PC-3 (cell line): ENCODE measurements at regions not wholly inside any gene's neighbourhood (a gene's known extent, or its start where the extent isn't known, plus 50 kb on each side); places are given as distances from the start of the nearest gene placed in this dataset.
"Not testable (repeated sequence)": the region's sequence is repeated elsewhere in the genome, so short reads cannot be mapped to it uniquely, and the experiment has no call there.

Experiments used
- ATAC-seq: fragments of 200-7000 bp; cut with Tn5 transposase; 2 replicates; pipeline ENCODE4 v1.9.1; 2020; ENCODE audit warnings: mild to moderate bottlenecking, moderate library complexity
- BruUV-seq: library from RNA; stranded (reverse); fragments of 400-500 nt; replicated peaks from 2 replicates; lab custom pipeline; 2021; lab: Mats Ljungman, UMichigan
- CTCF ChIA-PET: fragments of 300-600 bp; sonication (Branson Sonifier 250); formaldehyde crosslinking; loops from one replicate; lab custom pipeline; 2022; ENCODE audit warnings: antibody characterized with exemption; lab: Charles Lee
- POLR2A ChIA-PET: fragments of 300-600 bp; sonication (Branson Sonifier 250); formaldehyde crosslinking; loops from one replicate; lab custom pipeline; 2022; ENCODE audit warnings: antibody characterized with exemption; ENCODE audit not compliant: unreplicated experiment; lab: Charles Lee
- DNase-seq: peaks from one replicate; pipeline ENCODE4 v3.0.0-alpha.2; 2015
- H2AFZ ChIP-seq: fragments of 300-600 bp; sonication (generic); 2 replicates; pipeline ENCODE4 v1.6.0; 2016; ENCODE audit warnings: antibody characterized with exemption, low read length
- H3F3A ChIP-seq: fragments of 300-600 bp; sonication (generic); one replicate; pipeline ENCODE4 v1.6.0; 2017; ENCODE audit warnings: antibody characterized with exemption, low read length, control low read depth, mild to moderate bottlenecking; ENCODE audit not compliant: unreplicated experiment
- H3K27ac ChIP-seq: fragments of 300-600 bp; sonication (generic); 2 replicates; pipeline ENCODE4 v1.5.1; 2016; ENCODE audit warnings: mild to moderate bottlenecking, low read length
- H3K27me3 ChIP-seq: fragments of 300-600 bp; sonication (generic); 2 replicates; pipeline ENCODE4 v1.6.1; 2016; ENCODE audit warnings: low read length, mixed read lengths
- H3K36me3 ChIP-seq: fragments of 300-600 bp; sonication (generic); 2 replicates; pipeline ENCODE4 v1.6.1; 2016; ENCODE audit warnings: low read depth, mixed run types, low read length, mixed read lengths
- H3K4me1 ChIP-seq: fragments of 300-600 bp; sonication (generic); 2 replicates; pipeline ENCODE4 v1.5.1; 2016; ENCODE audit warnings: low read length; ENCODE audit not compliant: insufficient read depth
- H3K4me2 ChIP-seq: fragments of 300-600 bp; sonication (generic); 2 replicates; pipeline ENCODE4 v1.6.0; 2016; ENCODE audit warnings: low read length
- H3K4me3 ChIP-seq: fragments of 300-600 bp; sonication (generic); 2 replicates; pipeline ENCODE4 v1.5.1; 2016; ENCODE audit warnings: mild to moderate bottlenecking, low read length, mixed read lengths
- H3K79me2 ChIP-seq: fragments of 300-600 bp; sonication (generic); 2 replicates; pipeline ENCODE4 v1.6.1; 2017; ENCODE audit warnings: low read length, mixed read lengths
- H3K9ac ChIP-seq: fragments of 300-600 bp; sonication (generic); 2 replicates; pipeline ENCODE4 v1.6.0; 2016; ENCODE audit warnings: mild to moderate bottlenecking, low read length
- H3K9me2 ChIP-seq: fragments of 300-600 bp; sonication (generic); replicated peaks from 2 replicates; pipeline ENCODE4 v1.6.1; 2016; ENCODE audit warnings: mixed run types, low read length, mixed read lengths
- H3K9me3 ChIP-seq: fragments of 300-600 bp; sonication (generic); 2 replicates; pipeline ENCODE4 v1.6.1; 2016; ENCODE audit warnings: low read length, mixed read lengths
- H4K20me1 ChIP-seq: fragments of 300-600 bp; sonication (generic); 2 replicates; pipeline ENCODE4 v1.6.1; 2016; ENCODE audit warnings: low read length, mixed read lengths
- intact Hi-C: fragments of 100-400 bp; cut with micrococcal nuclease; formaldehyde crosslinking; loops from 2 replicates; pipeline ENCODE4 v1.9.0; 2023

DNA sequence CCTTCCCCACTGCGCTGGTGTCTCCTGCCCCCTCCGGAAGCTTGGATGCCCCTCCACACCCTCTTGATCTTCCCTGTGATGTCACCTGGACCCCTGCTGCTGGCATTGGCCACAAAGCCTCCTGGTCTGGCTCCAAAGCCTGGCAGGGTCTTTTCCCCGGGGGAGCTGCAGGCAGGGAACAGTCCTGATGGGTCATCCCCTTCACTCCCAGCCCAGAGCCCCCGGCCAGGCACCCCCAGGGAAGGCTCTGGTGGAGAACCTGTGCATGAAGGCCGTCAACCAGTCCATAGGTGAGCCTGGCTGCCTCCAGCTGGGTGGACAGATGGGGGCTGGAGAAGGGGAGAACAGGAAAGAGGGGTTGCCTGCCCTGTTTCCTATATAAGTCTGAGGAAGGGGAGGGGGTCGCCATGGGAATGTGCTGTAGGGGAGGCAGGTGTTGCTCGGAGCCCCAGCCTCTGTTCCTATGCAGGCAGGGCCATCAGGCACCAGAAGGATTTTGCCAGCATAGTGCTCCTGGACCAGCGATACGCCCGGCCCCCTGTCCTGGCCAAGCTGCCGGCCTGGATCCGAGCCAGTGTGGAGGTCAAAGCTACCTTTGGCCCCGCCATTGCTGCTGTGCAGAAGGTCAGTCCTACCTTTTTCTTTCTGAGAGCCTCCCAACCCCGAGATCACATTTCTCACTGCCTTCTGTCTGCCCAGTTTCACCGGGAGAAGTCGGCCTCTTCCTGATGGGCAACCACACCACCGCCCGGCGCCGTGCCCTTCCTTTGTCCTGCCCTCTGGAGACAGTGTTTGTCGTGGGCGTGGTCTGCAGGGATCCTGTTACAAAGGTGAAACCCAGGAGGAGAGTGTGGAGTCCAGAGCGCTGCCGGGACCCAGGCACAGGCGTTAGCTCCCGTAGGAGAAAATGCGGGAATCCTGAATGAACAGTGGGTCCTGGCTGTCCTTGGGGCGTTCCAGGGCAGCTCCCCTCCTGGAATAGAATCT, 104.5 kb upstream of the PZP start:
- H3K9me3 ChIP-seq, DNase-seq, H3K36me3 ChIP-seq, H3K4me3 ChIP-seq, H3F3A ChIP-seq, POLR2A ChIA-PET, H3K4me1 ChIP-seq, intact Hi-C loops, H3K9me2 ChIP-seq, H3K27me3 ChIP-seq, H3K4me2 ChIP-seq, CTCF ChIA-PET, H3K9ac ChIP-seq, BruUV-seq, H3K79me2 ChIP-seq, H2AFZ ChIP-seq, H3K27ac ChIP-seq, H4K20me1 ChIP-seq, ATAC-seq: not testable (repeated sequence)

DNA sequence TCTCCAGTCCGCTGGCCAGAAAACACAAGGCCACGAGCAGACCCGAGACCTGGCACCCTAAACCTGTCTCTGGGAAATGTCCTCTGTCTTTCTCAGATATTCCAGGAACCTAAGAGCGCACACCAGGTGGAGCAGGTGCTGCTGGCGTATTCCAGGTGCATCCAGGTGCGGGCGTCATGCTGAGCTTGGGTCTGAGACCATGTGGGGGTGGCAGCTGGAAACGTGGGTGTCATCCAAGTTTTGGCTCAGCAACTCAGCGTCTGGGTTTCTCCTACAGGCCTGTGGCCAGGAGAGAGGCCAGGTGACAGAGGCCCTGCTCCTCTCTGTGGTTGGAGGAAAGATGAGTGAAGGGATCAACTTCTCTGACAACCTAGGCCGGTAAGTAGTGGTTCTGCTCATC, 103.3 kb upstream of the PZP start:
- H3K9me3 ChIP-seq, H3K79me2 ChIP-seq, intact Hi-C loops, BruUV-seq, CTCF ChIA-PET, H3K27ac ChIP-seq, H3K4me3 ChIP-seq, H2AFZ ChIP-seq, H3F3A ChIP-seq, DNase-seq, H3K4me2 ChIP-seq, ATAC-seq, H3K36me3 ChIP-seq, H3K27me3 ChIP-seq, H3K9me2 ChIP-seq, H3K4me1 ChIP-seq, POLR2A ChIA-PET, H3K9ac ChIP-seq, H4K20me1 ChIP-seq: not testable (repeated sequence)

DNA sequence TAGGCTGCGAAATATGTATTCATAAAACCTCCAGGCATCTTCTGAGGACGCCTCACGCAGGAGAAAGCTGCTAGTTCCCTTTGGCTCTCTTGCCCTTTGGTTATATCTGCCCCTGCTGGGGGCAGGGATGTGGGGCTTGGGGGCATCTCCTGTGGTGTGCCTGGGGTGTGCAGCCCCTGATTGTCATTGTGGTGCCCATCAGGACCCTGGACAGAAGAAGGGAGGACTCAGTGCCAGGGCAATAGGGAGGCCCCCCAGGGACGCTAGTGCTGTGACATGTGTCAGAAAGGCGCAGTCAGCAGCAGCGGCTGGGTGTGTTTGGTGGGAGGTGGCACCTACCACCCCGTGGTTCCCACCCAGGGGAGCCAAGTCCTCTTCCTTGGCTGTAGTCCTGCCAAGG, 102.5 kb upstream of the PZP start:
- ATAC-seq, H3K27me3 ChIP-seq, BruUV-seq, CTCF ChIA-PET, H3K9me3 ChIP-seq, H3F3A ChIP-seq, H3K4me1 ChIP-seq, DNase-seq, H3K79me2 ChIP-seq, H2AFZ ChIP-seq, H3K9ac ChIP-seq, H3K9me2 ChIP-seq, H3K27ac ChIP-seq, H3K36me3 ChIP-seq, H3K4me3 ChIP-seq, H3K4me2 ChIP-seq, H4K20me1 ChIP-seq, intact Hi-C loops, POLR2A ChIA-PET: not testable (repeated sequence)

DNA sequence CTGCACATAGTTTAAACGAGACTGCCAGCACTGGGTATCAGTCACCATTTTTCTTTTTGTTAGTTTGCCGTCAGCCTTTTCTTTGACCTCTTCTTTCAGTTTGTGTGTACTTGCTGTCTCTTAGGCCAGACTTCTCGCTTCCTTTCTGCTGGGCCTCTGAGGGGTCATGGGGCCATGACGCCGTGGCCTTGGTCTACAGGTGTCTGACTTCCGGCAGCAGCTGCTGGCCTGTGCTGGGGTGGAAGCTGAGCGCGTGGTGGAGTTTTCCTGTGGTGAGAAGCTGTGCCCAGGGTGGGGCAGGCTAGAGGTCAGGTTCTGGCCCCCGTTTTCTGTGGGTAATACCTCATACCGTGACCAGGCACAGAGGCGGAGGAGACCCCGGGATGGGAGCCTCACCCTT, 101.6 kb upstream of the PZP start:
- CTCF ChIA-PET, H3K9ac ChIP-seq, H3K9me3 ChIP-seq, H3K9me2 ChIP-seq, POLR2A ChIA-PET, H3K27ac ChIP-seq, H3K36me3 ChIP-seq, DNase-seq, H3K4me1 ChIP-seq, H2AFZ ChIP-seq, H3K27me3 ChIP-seq, H4K20me1 ChIP-seq, BruUV-seq, H3K79me2 ChIP-seq, ATAC-seq, H3F3A ChIP-seq, H3K4me3 ChIP-seq, H3K4me2 ChIP-seq, intact Hi-C loops: not testable (repeated sequence)

DNA sequence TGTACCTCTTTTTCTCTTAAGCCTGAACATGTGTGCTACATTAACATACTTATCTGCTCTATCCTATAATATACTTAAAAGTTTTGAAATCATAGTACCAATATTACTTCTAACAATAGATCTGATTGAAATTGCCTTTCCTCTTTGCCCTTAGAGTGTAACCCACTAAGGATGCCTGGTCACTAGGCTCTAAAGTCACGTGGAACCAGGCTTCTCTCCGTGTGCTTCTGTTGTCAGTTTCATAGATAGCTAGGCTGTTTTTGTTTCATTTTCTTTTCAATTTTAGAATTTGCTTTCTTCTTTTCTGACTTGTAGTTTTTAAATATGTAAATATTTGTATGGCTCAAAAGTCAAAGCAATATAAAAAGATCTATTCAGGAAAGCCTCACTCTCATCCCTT, 100.5 kb upstream of the PZP start:
- H3K27me3 ChIP-seq, POLR2A ChIA-PET, H3K27ac ChIP-seq, H4K20me1 ChIP-seq, H3K79me2 ChIP-seq, intact Hi-C loops, BruUV-seq, H3K9ac ChIP-seq, H3K4me2 ChIP-seq, H3K36me3 ChIP-seq, H3K9me2 ChIP-seq, H3K4me1 ChIP-seq, DNase-seq, H3K9me3 ChIP-seq, ATAC-seq, H3K4me3 ChIP-seq, H3F3A ChIP-seq, H2AFZ ChIP-seq: not testable (repeated sequence)
- CTCF ChIA-PET = interaction anchor here (0.7 kb wide), 1 partner anchor 35 kb away, joined by 5 read pairs; no protein-coding TSS in a partner anchor

DNA sequence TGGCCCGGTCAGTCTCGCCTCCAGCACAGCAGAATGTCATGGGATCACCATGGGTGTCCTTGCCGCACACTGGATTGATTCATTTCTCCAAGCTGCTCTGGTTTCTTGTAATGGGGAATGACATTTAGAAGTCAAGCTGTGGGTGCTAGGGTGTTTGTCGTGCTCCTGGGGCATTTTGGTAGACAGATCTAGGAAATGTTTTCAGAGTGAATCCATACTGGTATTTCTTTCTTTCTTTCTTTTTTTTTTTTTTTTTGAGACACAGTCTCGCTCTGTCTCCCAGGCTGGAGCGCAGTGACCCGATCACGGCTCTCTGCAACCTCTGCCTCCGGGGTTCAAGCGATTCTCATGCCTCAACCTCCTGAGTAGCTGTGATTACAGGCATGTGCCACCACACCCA, 100.0 kb upstream of the PZP start:
- H3K79me2 ChIP-seq, ATAC-seq, H3K27me3 ChIP-seq, H3K9me2 ChIP-seq, intact Hi-C loops, H3F3A ChIP-seq, H3K4me3 ChIP-seq, H3K9me3 ChIP-seq, POLR2A ChIA-PET, DNase-seq, H3K36me3 ChIP-seq, H3K9ac ChIP-seq, H3K27ac ChIP-seq, BruUV-seq, H3K4me1 ChIP-seq, H4K20me1 ChIP-seq, H2AFZ ChIP-seq, H3K4me2 ChIP-seq: not testable (repeated sequence)
- CTCF ChIA-PET = interaction anchor here (0.7 kb wide), 1 partner anchor 35 kb away, joined by 5 read pairs; no protein-coding TSS in a partner anchor
